ENCODE measurements at regions not wholly inside any gene's neighbourhood (a gene's known extent, or its start where the extent isn't known, plus 50 kb on each side); places are given as distances from the start of the nearest gene placed in this dataset.
"Not testable (repeated sequence)": the region's sequence is repeated elsewhere in the genome, so short reads cannot be mapped to it uniquely, and the experiment has no call there.

DNA sequence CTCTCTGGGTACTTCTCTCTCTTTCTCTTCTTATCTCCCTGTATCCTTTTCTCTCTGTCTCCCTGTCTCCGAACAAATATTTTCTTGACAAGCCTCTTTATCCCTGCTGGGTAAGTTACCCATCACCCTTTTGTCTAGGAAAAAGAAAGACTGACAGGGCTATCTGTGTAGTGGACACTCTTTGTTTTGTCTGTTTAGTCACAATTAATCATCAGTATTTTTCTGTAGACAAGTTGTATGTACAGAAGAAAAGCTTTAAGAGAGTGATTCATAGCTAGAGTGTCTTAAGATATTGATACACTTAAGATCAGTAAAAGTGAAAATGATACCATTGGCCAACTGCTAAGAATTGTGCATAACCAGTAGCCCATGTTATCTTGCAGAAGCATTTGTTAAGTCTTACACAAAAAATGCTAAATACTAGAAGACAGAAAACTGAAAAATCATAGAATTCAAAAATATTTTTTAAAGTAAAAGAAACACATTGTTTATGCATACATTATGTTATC is 1043.8 kb upstream of the EDIL3 start:
- WGBS, 2 donors, result 13 to 29% methylated on average over 1 of the region's 1 CpG

DNA sequence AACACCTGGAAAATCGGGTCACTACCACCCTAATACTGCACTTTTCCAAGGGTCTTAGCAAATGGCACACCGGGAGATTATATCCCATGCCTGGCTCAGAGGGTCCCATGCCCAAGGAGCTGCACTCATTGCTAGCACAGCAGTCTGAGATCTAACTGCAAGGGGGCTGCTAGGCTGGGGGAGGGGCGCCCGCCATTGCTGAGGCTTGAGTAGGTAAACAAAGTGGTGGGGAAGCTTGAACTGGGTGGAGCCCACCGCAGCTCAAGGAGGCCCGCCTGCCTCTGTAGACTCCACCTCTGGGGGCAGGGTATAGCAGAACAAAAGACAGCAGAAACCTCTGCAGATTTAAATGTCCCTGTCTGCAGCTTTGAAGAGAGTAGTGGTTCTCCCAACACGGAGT is 1047.0 kb upstream of the EDIL3 start:
- ATAC-seq; H3K4me3 ChIP-seq; intact Hi-C loops (cut with DNase I); H3K9me3 ChIP-seq; DNase-seq; H3K27me3 ChIP-seq; FAIRE-seq; H3K4me1 ChIP-seq; H3K36me3 ChIP-seq; H3K27ac ChIP-seq: not testable (repeated sequence)
- 75 to 79% methylated on average over 7 of the region's 7 CpGs for WGBS, 2 donors

More for the DNA sequence above, 1043.8 kb upstream of the EDIL3 start:
- no peak for FAIRE-seq
- Histone ChIP-seq H3K4me3 (no peak overlapping the region), H3K36me3 (no peaks in the 10 kb centered on the region), H3K9me3 (no peaks in the 10 kb centered on the region), H3K27ac (no peak overlapping the region), H3K4me1 (no peaks in the 10 kb centered on the region), H3K27me3 (no peaks in the 10 kb centered on the region)
- TF ChIP-seq, protein P1, sequence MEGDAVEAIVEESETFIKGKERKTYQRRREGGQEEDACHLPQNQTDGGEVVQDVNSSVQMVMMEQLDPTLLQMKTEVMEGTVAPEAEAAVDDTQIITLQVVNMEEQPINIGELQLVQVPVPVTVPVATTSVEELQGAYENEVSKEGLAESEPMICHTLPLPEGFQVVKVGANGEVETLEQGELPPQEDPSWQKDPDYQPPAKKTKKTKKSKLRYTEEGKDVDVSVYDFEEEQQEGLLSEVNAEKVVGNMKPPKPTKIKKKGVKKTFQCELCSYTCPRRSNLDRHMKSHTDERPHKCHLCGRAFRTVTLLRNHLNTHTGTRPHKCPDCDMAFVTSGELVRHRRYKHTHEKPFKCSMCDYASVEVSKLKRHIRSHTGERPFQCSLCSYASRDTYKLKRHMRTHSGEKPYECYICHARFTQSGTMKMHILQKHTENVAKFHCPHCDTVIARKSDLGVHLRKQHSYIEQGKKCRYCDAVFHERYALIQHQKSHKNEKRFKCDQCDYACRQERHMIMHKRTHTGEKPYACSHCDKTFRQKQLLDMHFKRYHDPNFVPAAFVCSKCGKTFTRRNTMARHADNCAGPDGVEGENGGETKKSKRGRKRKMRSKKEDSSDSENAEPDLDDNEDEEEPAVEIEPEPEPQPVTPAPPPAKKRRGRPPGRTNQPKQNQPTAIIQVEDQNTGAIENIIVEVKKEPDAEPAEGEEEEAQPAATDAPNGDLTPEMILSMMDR (IDR thresholded peaks at IDR 0.05), result no peak
- no peak for ATAC-seq
- intact Hi-C loops (cut with DNase I), result no loop called here
- DNase-seq, result no peak

DNA sequence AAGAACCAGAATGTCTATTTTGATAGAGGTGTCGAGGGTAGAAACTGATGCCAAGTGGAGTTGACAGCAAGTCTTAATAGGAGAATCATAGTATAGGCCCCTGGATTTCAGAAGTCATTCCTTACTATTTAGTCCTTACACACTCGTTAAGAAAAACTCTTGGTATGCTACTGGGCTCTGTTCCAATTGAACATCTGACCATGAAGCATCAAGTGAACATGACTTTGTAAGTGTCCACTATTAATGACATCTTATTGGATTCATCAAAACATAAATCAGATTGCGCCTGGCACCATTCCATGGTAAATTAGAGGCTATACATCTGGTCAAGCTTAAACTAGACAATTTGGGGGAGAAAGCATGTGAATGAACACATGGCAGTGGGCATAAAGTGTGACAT is 1056.5 kb upstream of the EDIL3 start:
- no peaks in the 10 kb centered on the region for H3K27me3 ChIP-seq
- H3K4me3 ChIP-seq, result no peak overlapping the region
- no peaks in the 10 kb centered on the region for H3K9me3 ChIP-seq
- WGBS, 2 donors, result 61 to 66% methylated on average over 3 of the region's 3 CpGs
- TF ChIP-seq, protein P1 (IDR thresholded peaks at IDR 0.05), result no peak
- intact Hi-C loops (cut with DNase I), result no loop called here
- no peak for DNase-seq
- H3K27ac ChIP-seq, result no peak overlapping the region
- H3K4me1 ChIP-seq, result no peaks in the 10 kb centered on the region
- no peak for ATAC-seq
- no peaks in the 10 kb centered on the region for H3K36me3 ChIP-seq
- FAIRE-seq, result no peak

DNA sequence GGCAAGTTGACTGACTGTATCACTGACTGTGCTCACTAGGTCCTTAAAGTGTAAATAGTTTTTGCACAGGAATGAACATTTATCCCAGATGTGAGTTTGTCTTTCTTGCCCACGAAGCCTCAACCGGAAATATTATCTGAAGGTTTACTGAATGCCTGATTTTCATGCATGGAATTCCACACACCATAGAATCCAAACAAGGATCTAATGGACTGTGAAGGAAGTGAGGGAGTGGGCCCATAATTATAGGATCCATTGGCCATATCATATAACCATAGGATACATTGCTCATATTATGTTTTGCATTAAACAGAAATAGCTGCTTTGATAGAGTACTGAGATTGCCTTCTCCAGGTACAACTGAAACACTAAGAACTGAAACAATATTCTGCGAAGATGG is 1057.2 kb upstream of the EDIL3 start:
- intact Hi-C loops (cut with DNase I), result no loop called here
- no peaks in the 10 kb centered on the region for H3K36me3 ChIP-seq
- no peaks in the 10 kb centered on the region for H3K27me3 ChIP-seq
- H3K9me3 ChIP-seq, result no peaks in the 10 kb centered on the region
- H3K4me3 ChIP-seq, result no peak overlapping the region
- DNase-seq (no peak), ATAC-seq (no peak), FAIRE-seq (no peak)
- no peaks in the 10 kb centered on the region for H3K4me1 ChIP-seq
- TF ChIP-seq, protein P1 (IDR thresholded peaks at IDR 0.05), result no peak
- WGBS, 2 donors, result 79 to 88% methylated on average over 3 of the region's 3 CpGs
- no peak overlapping the region for H3K27ac ChIP-seq

DNA sequence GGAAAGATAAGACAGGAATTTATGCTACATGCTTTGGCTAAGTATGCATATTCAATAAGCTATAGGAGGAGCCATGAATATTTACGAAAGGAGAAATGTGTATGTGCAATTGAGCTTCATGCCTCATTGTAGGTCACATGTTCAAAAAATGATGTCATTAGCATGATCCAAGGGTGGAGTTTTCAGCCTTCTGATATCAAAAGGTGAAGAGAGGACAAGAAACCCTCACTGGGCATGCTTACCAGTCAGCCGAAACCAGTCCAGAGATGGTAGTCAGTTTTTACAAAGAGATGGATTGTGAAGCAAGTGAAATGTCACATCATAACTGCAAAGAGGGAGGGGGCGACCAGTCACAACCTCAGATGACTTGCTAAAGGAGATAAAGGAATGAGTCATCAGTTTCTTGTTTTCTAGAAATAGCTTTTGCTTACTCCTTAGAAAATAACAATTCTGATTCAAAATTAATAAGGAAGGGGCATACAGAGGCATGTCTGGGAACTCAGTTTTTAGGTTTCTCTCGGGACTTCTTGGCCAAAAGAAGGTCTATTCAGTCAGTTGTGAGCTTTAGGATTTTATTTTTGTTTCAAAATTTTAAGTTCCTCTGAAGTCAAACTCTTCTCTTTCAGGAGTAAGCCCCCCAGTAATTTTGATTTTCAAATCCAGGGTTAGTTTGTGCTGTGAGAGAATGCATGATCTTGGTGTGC is 1067.8 kb upstream of the EDIL3 start:
- Histone ChIP-seq H3K4me3 (no peak overlapping the region), H3K27ac (no peak overlapping the region), H3K36me3 (no peaks in the 10 kb centered on the region), H3K27me3 (no peaks in the 10 kb centered on the region), H3K9me3 (no peaks in the 10 kb centered on the region), H3K4me1 (no peaks in the 10 kb centered on the region)
- no peak for DNase-seq
- TF ChIP-seq, protein P1 (IDR thresholded peaks at IDR 0.05), result no peak
- intact Hi-C loops (cut with DNase I), result no loop called here
- FAIRE-seq, result no peak
- 78 to 81% methylated on average over 4 of the region's 4 CpGs for WGBS, 2 donors
- no peak for ATAC-seq

Measured in pancreas (tissue), 10 donors.